IMR-90 (cell line): ENCODE measurements at regions not wholly inside any gene's neighbourhood (a gene's known extent, or its start where the extent isn't known, plus 50 kb on each side); places are given as distances from the start of the nearest gene placed in this dataset.

Source experiments
- ATAC-seq: fragments of 200-7000 bp; cut with Tn5 transposase; 2 replicates; pipeline ENCODE4 v1.9.1; 2020; ENCODE audit warnings: low read depth, mild to moderate bottlenecking, moderate library complexity
- BruUV-seq: library from RNA; stranded (reverse); fragments of 400-500 nt; replicated peaks from 2 replicates; lab custom pipeline; 2021; lab: Mats Ljungman, UMichigan
- CTCF ChIA-PET: fragments of 300-600 bp; formaldehyde crosslinking; extraction: SDS; loops from one replicate; lab custom pipeline; 2021; ENCODE audit warnings: antibody characterized with exemption; lab: Yijun Ruan, JAX
- POLR2A ChIA-PET: fragments of 300-600 bp; sonication (Branson Sonifier 250); formaldehyde crosslinking; loops from one replicate; lab custom pipeline; 2022; ENCODE audit warnings: antibody characterized with exemption; ENCODE audit not compliant: unreplicated experiment; lab: Charles Lee
- DNase-seq: peaks from one replicate; pipeline ENCODE4 v3.0.0; 2013
- H2AFZ ChIP-seq: replicated peaks from 2 replicates; pipeline ENCODE3; 2013; ENCODE audit warnings: low read length, mild to moderate bottlenecking; ENCODE audit not compliant: poor library complexity
- H2AK5ac ChIP-seq: 2 replicates; pipeline ENCODE4 v1.6.1; 2013; ENCODE audit warnings: low read depth, low read length, inconsistent platforms
- H2AK9ac ChIP-seq: replicated peaks from 2 replicates; pipeline ENCODE3; 2013; ENCODE audit warnings: mild to moderate bottlenecking, low read depth, low read length, moderate library complexity; ENCODE audit not compliant: poor library complexity
- H2BK120ac ChIP-seq: 2 replicates; pipeline ENCODE4 v1.6.1; 2013; ENCODE audit warnings: low read depth, low read length, inconsistent platforms
- H2BK15ac ChIP-seq: 3 replicates; pipeline ENCODE4 v1.6.1; 2013; ENCODE audit warnings: low read depth, low read length, inconsistent platforms
- H2BK20ac ChIP-seq: 2 replicates; pipeline ENCODE4 v1.6.1; 2013; ENCODE audit warnings: low read depth, mild to moderate bottlenecking, inconsistent platforms, low read length, moderate library complexity
- H2BK5ac ChIP-seq: 2 replicates; pipeline ENCODE4 v1.6.1; 2013; ENCODE audit warnings: mild to moderate bottlenecking, low read depth, low read length, inconsistent platforms; ENCODE audit not compliant: poor library complexity, severe bottlenecking
- H3K14ac ChIP-seq: replicated peaks from 2 replicates; pipeline ENCODE4 v1.6.1; 2013; ENCODE audit warnings: low read depth, low read length, inconsistent platforms
- H3K18ac ChIP-seq: 2 replicates; pipeline ENCODE4 v1.6.1; 2013; ENCODE audit warnings: low read depth, low read length, control low read depth
- H3K23ac ChIP-seq: 2 replicates; pipeline ENCODE4 v1.6.1; 2013; ENCODE audit warnings: low read depth, low read length, inconsistent platforms
- H3K27ac ChIP-seq: 2 replicates; pipeline ENCODE4 v1.5.1; 2013; ENCODE audit warnings: mild to moderate bottlenecking, control low read depth, low read length; ENCODE audit not compliant: insufficient read depth
- H3K27me3 ChIP-seq: 2 replicates; pipeline ENCODE4 v1.6.1; 2013; ENCODE audit warnings: low read length; ENCODE audit not compliant: control insufficient read depth, insufficient read depth
- H3K36me3 ChIP-seq: 2 replicates; pipeline ENCODE4 v1.6.1; 2013; ENCODE audit warnings: low read length, mixed read lengths; ENCODE audit not compliant: control insufficient read depth, insufficient read depth
- H3K4ac ChIP-seq: 2 replicates; pipeline ENCODE4 v1.6.1; 2013; ENCODE audit warnings: low read depth, low read length, inconsistent platforms
- H3K4me1 ChIP-seq: 2 replicates; pipeline ENCODE4 v1.6.1; 2013; ENCODE audit warnings: low read length, mixed read lengths; ENCODE audit not compliant: control insufficient read depth, insufficient read depth
- H3K4me2 ChIP-seq: 2 replicates; pipeline ENCODE4 v1.6.1; 2013; ENCODE audit warnings: low read depth, mild to moderate bottlenecking, control low read depth, low read length, moderate library complexity
- H3K4me3 ChIP-seq: 2 replicates; pipeline ENCODE4 v1.5.1; 2013; ENCODE audit warnings: low read depth, mild to moderate bottlenecking, control low read depth, low read length, moderate library complexity; ENCODE audit not compliant: insufficient read depth
- H3K56ac ChIP-seq: 2 replicates; pipeline ENCODE4 v1.6.1; 2013; ENCODE audit warnings: low read length, inconsistent platforms; ENCODE audit not compliant: insufficient read depth; ENCODE audit errors: extremely low read depth
- H3K79me1 ChIP-seq, 2 experiments: 2 replicates each; pipeline ENCODE4 v1.6.1; 2013; ENCODE audit warnings: low read length in 2 of 2, inconsistent platforms in 1 of 2, low read depth in 1 of 2
- H3K9ac ChIP-seq: 2 replicates; pipeline ENCODE4 v1.6.1; 2013; ENCODE audit warnings: low read depth, low read length, control low read depth
- H3K9me1 ChIP-seq: 2 replicates; pipeline ENCODE4 v1.6.1; 2013; ENCODE audit warnings: low read length, inconsistent platforms; ENCODE audit not compliant: insufficient read depth
- H3K9me3 ChIP-seq: 2 replicates; pipeline ENCODE4 v1.6.1; 2013; ENCODE audit warnings: low read length; ENCODE audit not compliant: control insufficient read depth, insufficient read depth
- H4K20me1 ChIP-seq: 2 replicates; pipeline ENCODE4 v1.6.1; 2013; ENCODE audit warnings: low read length, inconsistent platforms; ENCODE audit not compliant: insufficient read depth
- H4K5ac ChIP-seq: 2 replicates; pipeline ENCODE4 v1.6.1; 2013; ENCODE audit warnings: mild to moderate bottlenecking, low read depth, low read length, control low read depth
- H4K8ac ChIP-seq, 2 experiments: 2 replicates each; pipeline ENCODE4 v1.6.1; 2013; ENCODE audit warnings: low read depth in 2 of 2, low read length in 2 of 2, control low read depth in 1 of 2, inconsistent platforms in 1 of 2
- H4K91ac ChIP-seq: 2 replicates; pipeline ENCODE4 v1.6.1; 2013; ENCODE audit warnings: low read depth, low read length, inconsistent platforms; ENCODE audit not compliant: insufficient read depth
- BHLHE40 ChIP-seq: fragments of 150-350 bp; IDR thresholded peaks from 2 replicates; pipeline ENCODE4 v1.6.1; 2016; ENCODE audit warnings: mild to moderate bottlenecking, low read depth, low read length
- CEBPB ChIP-seq: IDR thresholded peaks from 2 replicates; pipeline ENCODE4 v1.6.1; 2012; ENCODE audit warnings: low read depth, low read length, improper control_type of control experiment
- CHD1 ChIP-seq: IDR thresholded peaks from 2 replicates; pipeline ENCODE4 v1.6.1; 2012; ENCODE audit warnings: low read depth, low read length, improper control_type of control experiment
- FOS ChIP-seq: fragments of 150-350 bp; IDR thresholded peaks from 2 replicates; pipeline ENCODE4 v1.6.1; 2016; ENCODE audit warnings: low read depth, low read length
- MAFK ChIP-seq: IDR thresholded peaks from 2 replicates; pipeline ENCODE4 v1.6.1; 2012; ENCODE audit warnings: low read depth, low read length, improper control_type of control experiment
- MAZ ChIP-seq: IDR thresholded peaks from 2 replicates; pipeline ENCODE4 v1.6.1; 2012; ENCODE audit warnings: low read depth, mild to moderate bottlenecking, low read length, improper control_type of control experiment, moderate library complexity, borderline replicate concordance
- MXI1 ChIP-seq: IDR thresholded peaks from 2 replicates; pipeline ENCODE4 v1.6.1; 2012; ENCODE audit warnings: low read depth, mild to moderate bottlenecking, low read length, moderate library complexity, borderline replicate concordance
- NFE2L2 ChIP-seq: fragments of 150-350 bp; IDR thresholded peaks from 2 replicates; pipeline ENCODE4 v1.6.1; 2016; ENCODE audit warnings: low read depth, mild to moderate bottlenecking, low read length
- POLR2A ChIP-seq: IDR thresholded peaks from 2 replicates; pipeline ENCODE4 v1.6.1; 2012; ENCODE audit warnings: mild to moderate bottlenecking, low read depth, low read length
- RAD21 ChIP-seq: IDR thresholded peaks from 2 replicates; pipeline ENCODE4 v1.6.1; 2012; ENCODE audit warnings: low read length, improper control_type of control experiment
- RCOR1 ChIP-seq: IDR thresholded peaks from 2 replicates; pipeline ENCODE4 v1.6.1; 2012; ENCODE audit warnings: mild to moderate bottlenecking, low read length, improper control_type of control experiment; ENCODE audit not compliant: insufficient replicate concordance
- RFX5 ChIP-seq: IDR thresholded peaks from 2 replicates; pipeline ENCODE4 v1.8.0; 2012; ENCODE audit warnings: low read depth, mild to moderate bottlenecking, low read length, moderate library complexity
- SMC3 ChIP-seq: fragments of 150-350 bp; IDR thresholded peaks from 2 replicates; pipeline ENCODE4 v1.6.1; 2016; ENCODE audit warnings: low read depth, mild to moderate bottlenecking, antibody characterized with exemption, low read length, moderate library complexity
- WGBS, 2 experiments: methylation state at CpG; one replicate each; pipeline versions ENCODE4 v1.1.5 to v1.1.7; 2013; ENCODE audit warnings: missing lambda C conversion rate in 2 of 2; ENCODE audit not compliant: insufficient read length in 1 of 2; ENCODE audit errors: extremely low coverage in 2 of 2; 5-methylcytosine and 5-hydroxymethylcytosine counted together
- dilution Hi-C: fragments of 300-500 bp; cut with HindIII; formaldehyde crosslinking; loops from one replicate; pipeline ENCODE4 v1.14.3; 2018; ENCODE audit warnings: low sequenced_read_pairs; ENCODE audit not compliant: unreplicated experiment
- in situ Hi-C: fragments of 300-500 bp; cut with MboI; formaldehyde crosslinking; loops from 3 replicates; pipeline ENCODE4 v1.14.3; 2019; ENCODE audit warnings: low sequenced_read_pairs, inconsistent platforms, mixed read lengths
- intact Hi-C: fragments of 100-400 bp; cut with micrococcal nuclease; formaldehyde crosslinking; loops from 2 replicates; pipeline ENCODE4 v1.10.0; 2022
- TF ChIP-seq, protein P1 (sequence below): fragments of 150-350 bp; IDR thresholded peaks from 2 replicates; pipeline ENCODE4 v1.6.1; 2017; ENCODE audit warnings: mild to moderate bottlenecking, antibody characterized with exemption, low read length, low read depth
- TF ChIP-seq, protein P2 (sequence below): fragments of 150-350 bp; IDR thresholded peaks from 2 replicates; pipeline ENCODE4 v1.6.1; 2016; ENCODE audit warnings: low read depth, mild to moderate bottlenecking, low read length, moderate library complexity, borderline replicate concordance
- TF ChIP-seq, protein P3 (sequence below): conservative IDR thresholded peaks from 2 replicates; pipeline ENCODE4 v1.5.1; 2012; ENCODE audit warnings: mild to moderate bottlenecking, low read depth, low read length, improper control_type of control experiment

DNA sequence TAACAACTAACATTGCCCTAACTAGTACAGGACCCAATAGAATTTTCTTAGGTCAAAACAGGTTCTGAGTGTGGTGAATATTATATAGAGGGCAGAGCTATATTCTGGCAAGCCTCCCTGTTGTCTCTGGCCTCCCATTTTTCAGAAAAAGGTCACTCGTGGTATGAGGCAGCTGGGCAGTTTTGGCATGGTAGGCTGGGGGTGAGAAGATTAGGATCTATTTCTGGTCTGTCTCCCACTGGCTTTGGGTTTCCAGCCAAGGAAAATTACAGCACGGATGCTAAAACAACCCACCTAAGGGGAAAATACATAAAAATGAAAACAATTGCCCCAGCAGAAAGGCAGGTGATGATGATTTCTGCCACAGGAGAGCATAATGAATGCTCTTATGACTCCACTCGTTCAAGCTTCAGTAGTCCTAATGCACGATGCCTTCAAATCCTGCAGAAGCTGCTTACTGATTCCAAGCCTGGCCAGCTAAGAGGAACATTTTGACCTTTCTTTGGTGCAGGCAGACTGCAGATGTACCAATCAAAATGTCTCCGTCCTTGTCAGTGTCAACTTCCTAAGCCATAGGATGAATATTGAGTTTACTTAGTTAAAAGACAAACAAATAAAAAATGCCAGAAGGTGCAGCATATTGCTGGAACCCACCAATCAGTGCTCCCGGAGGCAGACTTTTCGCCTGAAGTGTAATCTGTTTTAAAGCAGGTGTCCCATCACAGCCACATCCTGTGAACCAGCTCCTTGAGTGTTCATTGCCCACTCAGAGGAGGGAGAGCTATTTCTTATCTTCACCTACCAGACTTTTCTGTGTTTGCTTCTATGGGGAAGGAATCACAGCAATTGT, 435.4 kb downstream of the ZSWIM6 start:
- H3K56ac ChIP-seq = no peak overlapping the region
- no peak overlapping the region for H3K23ac ChIP-seq
- H2BK15ac ChIP-seq = no peak overlapping the region
- TF ChIP-seq MXI1 (no peak), RAD21 (no peak), MAZ (no peak), CHD1 (no peak), RFX5 (no peak), FOS (no peak), NFE2L2 (no peak), POLR2A (no peak), RCOR1 (no peak), BHLHE40 (no peak), MAFK (no peak), SMC3 (no peak), CEBPB (no peak)
- TF ChIP-seq, protein P1, sequence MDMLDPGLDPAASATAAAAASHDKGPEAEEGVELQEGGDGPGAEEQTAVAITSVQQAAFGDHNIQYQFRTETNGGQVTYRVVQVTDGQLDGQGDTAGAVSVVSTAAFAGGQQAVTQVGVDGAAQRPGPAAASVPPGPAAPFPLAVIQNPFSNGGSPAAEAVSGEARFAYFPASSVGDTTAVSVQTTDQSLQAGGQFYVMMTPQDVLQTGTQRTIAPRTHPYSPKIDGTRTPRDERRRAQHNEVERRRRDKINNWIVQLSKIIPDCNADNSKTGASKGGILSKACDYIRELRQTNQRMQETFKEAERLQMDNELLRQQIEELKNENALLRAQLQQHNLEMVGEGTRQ = no peak
- TF ChIP-seq, protein P2, sequence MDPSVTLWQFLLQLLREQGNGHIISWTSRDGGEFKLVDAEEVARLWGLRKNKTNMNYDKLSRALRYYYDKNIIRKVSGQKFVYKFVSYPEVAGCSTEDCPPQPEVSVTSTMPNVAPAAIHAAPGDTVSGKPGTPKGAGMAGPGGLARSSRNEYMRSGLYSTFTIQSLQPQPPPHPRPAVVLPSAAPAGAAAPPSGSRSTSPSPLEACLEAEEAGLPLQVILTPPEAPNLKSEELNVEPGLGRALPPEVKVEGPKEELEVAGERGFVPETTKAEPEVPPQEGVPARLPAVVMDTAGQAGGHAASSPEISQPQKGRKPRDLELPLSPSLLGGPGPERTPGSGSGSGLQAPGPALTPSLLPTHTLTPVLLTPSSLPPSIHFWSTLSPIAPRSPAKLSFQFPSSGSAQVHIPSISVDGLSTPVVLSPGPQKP = no peak
- TF ChIP-seq, protein P3, sequence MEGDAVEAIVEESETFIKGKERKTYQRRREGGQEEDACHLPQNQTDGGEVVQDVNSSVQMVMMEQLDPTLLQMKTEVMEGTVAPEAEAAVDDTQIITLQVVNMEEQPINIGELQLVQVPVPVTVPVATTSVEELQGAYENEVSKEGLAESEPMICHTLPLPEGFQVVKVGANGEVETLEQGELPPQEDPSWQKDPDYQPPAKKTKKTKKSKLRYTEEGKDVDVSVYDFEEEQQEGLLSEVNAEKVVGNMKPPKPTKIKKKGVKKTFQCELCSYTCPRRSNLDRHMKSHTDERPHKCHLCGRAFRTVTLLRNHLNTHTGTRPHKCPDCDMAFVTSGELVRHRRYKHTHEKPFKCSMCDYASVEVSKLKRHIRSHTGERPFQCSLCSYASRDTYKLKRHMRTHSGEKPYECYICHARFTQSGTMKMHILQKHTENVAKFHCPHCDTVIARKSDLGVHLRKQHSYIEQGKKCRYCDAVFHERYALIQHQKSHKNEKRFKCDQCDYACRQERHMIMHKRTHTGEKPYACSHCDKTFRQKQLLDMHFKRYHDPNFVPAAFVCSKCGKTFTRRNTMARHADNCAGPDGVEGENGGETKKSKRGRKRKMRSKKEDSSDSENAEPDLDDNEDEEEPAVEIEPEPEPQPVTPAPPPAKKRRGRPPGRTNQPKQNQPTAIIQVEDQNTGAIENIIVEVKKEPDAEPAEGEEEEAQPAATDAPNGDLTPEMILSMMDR = no peak
- no peaks in the 10 kb centered on the region for H3K9me1 ChIP-seq
- H3K9ac ChIP-seq = no peak overlapping the region
- H2AFZ ChIP-seq = no peak overlapping the region
- no peak for DNase-seq
- POLR2A ChIA-PET = no interaction called here
- H2BK5ac ChIP-seq = no peak overlapping the region
- no TSS peak for BruUV-seq
- 20% methylated on average over 1 of the region's 7 CpGs; no CpG with 5 or more reads in 1 of the 2 experiments for WGBS, 2 experiments
- H4K20me1 ChIP-seq = no peaks in the 10 kb centered on the region
- no peaks in the 10 kb centered on the region for H3K4me1 ChIP-seq
- H2BK120ac ChIP-seq = no peak overlapping the region
- H4K5ac ChIP-seq = no peak overlapping the region
- H3K18ac ChIP-seq = no peak overlapping the region
- no peaks in the 10 kb centered on the region for H3K36me3 ChIP-seq
- in situ Hi-C loops (no loop called here), dilution Hi-C loops (no loop called here), intact Hi-C loops (no loop called here)
- H3K4me2 ChIP-seq = no peak overlapping the region
- H3K27ac ChIP-seq = no peak overlapping the region
- no peak overlapping the region for H3K4me3 ChIP-seq
- H2AK9ac ChIP-seq = no peak overlapping the region
- no peak overlapping the region for H3K4ac ChIP-seq
- no peaks in the 10 kb centered on the region; the same call in 1 of the 2 replicates for H3K27me3 ChIP-seq
- no peaks in the 10 kb centered on the region for H3K9me3 ChIP-seq
- no peak overlapping the region for H2BK20ac ChIP-seq
- H2AK5ac ChIP-seq = no peak overlapping the region
- H4K91ac ChIP-seq = no peak overlapping the region
- H3K79me1 ChIP-seq = no peaks in the 10 kb centered on the region
- H3K14ac ChIP-seq = no peak overlapping the region
- ATAC-seq = no peak
- CTCF ChIA-PET = no interaction called here
- no peak overlapping the region for H4K8ac ChIP-seq
